HCT116 (cell line): ENCODE measurements at regions not wholly inside any gene's neighbourhood (a gene's known extent, or its start where the extent isn't known, plus 50 kb on each side); places are given as distances from the start of the nearest gene placed in this dataset.

Source experiments
- ATAC-seq: fragments of 200-7000 bp; cut with Tn5 transposase; 2 replicates; pipeline ENCODE4 v1.9.1; 2020; ENCODE audit warnings: mild to moderate bottlenecking, moderate library complexity
- BruUV-seq: library from RNA; stranded (reverse); fragments of 400-500 nt; replicated peaks from 2 replicates; lab custom pipeline; 2021; lab: Mats Ljungman, UMichigan
- CTCF ChIA-PET: fragments of 300-600 bp; sonication (Branson Sonifier 250); formaldehyde crosslinking; loops from one replicate; lab custom pipeline; 2021; ENCODE audit warnings: antibody characterized with exemption; lab: Charles Lee
- POLR2A ChIA-PET: fragments of 300-600, 350-600 bp; sonication (Branson Sonifier 250); formaldehyde crosslinking; loops from one replicate; lab custom pipeline; 2021; ENCODE audit warnings: antibody characterized with exemption; lab: Charles Lee
- RAD21 ChIA-PET, 2 experiments: fragments of 300-600 bp; sonication (Branson Sonifier 250); formaldehyde crosslinking; loops; one replicate each; lab custom pipeline; 2023; ENCODE audit warnings: low total read pairs in 2 of 2; ENCODE audit not compliant: uncharacterized antibody in 2 of 2, unreplicated experiment in 2 of 2, low non-redundant PET in 1 of 2; lab: Charles Lee
- DNase-seq: peaks from one replicate; pipeline ENCODE4 v3.0.0-alpha.2; 2010; ENCODE audit warnings: low read depth, low spot score
- H2AFZ ChIP-seq: fragments of 200-600 bp; shearing (Covaris generic), sonication (generic); 2 replicates; pipeline ENCODE4 v1.6.1; 2017; ENCODE audit warnings: low read depth, mixed run types, mixed read lengths, antibody characterized with exemption, low read length; ENCODE audit not compliant: poor library complexity, severe bottlenecking
- H3K27ac ChIP-seq: 2 replicates; pipeline ENCODE4 v1.5.1; 2012; ENCODE audit warnings: low read depth, low read length
- H3K27me3 ChIP-seq: fragments of 200-600 bp; sonication (generic); 2 replicates; pipeline ENCODE4 v1.6.1; 2016; ENCODE audit warnings: mixed run types, low read length, mixed read lengths; ENCODE audit not compliant: insufficient read depth
- H3K36me3 ChIP-seq, 2 experiments: fragments of 200-500 bp in 1 of 2; fragments of 200-600 bp in 1 of 2; sonication (Bioruptor generic) in 1 of 2; sonication (generic) in 1 of 2; 2 replicates each; pipeline versions ENCODE4 v1.5.1 to v1.6.1; 2014 to 2016; ENCODE audit warnings: low read length in 2 of 2, inconsistent platforms in 1 of 2, mixed read lengths in 1 of 2, mixed run types in 1 of 2; ENCODE audit not compliant: insufficient read depth in 2 of 2, control insufficient read depth in 1 of 2
- H3K4me1 ChIP-seq, 2 experiments: fragments of 200-600 bp in 1 of 2; sonication (generic) in 1 of 2; 2 replicates each; pipeline versions ENCODE4 v1.5.1 to v1.6.1; 2012 to 2017; ENCODE audit warnings: low read length in 2 of 2, inconsistent platforms in 1 of 2, mild to moderate bottlenecking in 1 of 2, mixed read lengths in 1 of 2, mixed run types in 1 of 2, moderate library complexity in 1 of 2; ENCODE audit not compliant: insufficient read depth in 2 of 2, control insufficient read depth in 1 of 2
- H3K4me2 ChIP-seq: fragments of 200-600 bp; sonication (generic); 2 replicates; pipeline ENCODE4 v1.6.1; 2017; ENCODE audit warnings: mixed run types, low read length, mixed read lengths
- H3K4me3 ChIP-seq, 2 experiments: fragments of 200-600 bp in 1 of 2; sonication (generic) in 1 of 2; replicated peaks in 1 of 2; 2 replicates each; pipeline ENCODE4 v1.5.1; 2011 to 2016; ENCODE audit warnings: low read length in 2 of 2, control low read depth in 1 of 2, low read depth in 1 of 2, mild to moderate bottlenecking in 1 of 2, mixed read lengths in 1 of 2, mixed run types in 1 of 2
- H3K79me2 ChIP-seq: fragments of 200-600 bp; sonication (generic); 2 replicates; pipeline ENCODE4 v1.6.1; 2017; ENCODE audit warnings: mild to moderate bottlenecking, mixed run types, low read length, moderate library complexity, mixed read lengths; ENCODE audit not compliant: insufficient read depth
- H3K9ac ChIP-seq: fragments of 200-600 bp; sonication (generic); 2 replicates; pipeline ENCODE4 v1.6.1; 2016; ENCODE audit warnings: low read length, mixed read lengths
- H3K9me2 ChIP-seq: fragments of 200-600 bp; sonication (generic), shearing (Covaris generic); 2 replicates; pipeline ENCODE4 v1.6.1; 2017; ENCODE audit warnings: mixed run types, mild to moderate bottlenecking, moderate library complexity; ENCODE audit not compliant: insufficient read depth
- H3K9me3 ChIP-seq, 2 experiments: fragments of 200-500 bp in 1 of 2; fragments of 200-600 bp in 1 of 2; sonication (Bioruptor generic) in 1 of 2; sonication (generic) in 1 of 2; 2 replicates each; pipeline ENCODE4 v1.6.1; 2014 to 2017; ENCODE audit warnings: low read length in 2 of 2, mixed read lengths in 2 of 2, inconsistent platforms in 1 of 2, low read depth in 1 of 2, mild to moderate bottlenecking in 1 of 2, mixed run types in 1 of 2, moderate library complexity in 1 of 2; ENCODE audit not compliant: control insufficient read depth in 1 of 2, insufficient read depth in 1 of 2
- H4K20me1 ChIP-seq: fragments of 200-600 bp; sonication (generic), shearing (Covaris generic); 2 replicates; pipeline ENCODE4 v1.6.1; 2017; ENCODE audit warnings: mixed run types, mild to moderate bottlenecking, moderate library complexity; ENCODE audit not compliant: insufficient read depth
- CEBPB ChIP-seq: IDR thresholded peaks from 2 replicates; pipeline ENCODE4 v1.6.1; 2012; ENCODE audit warnings: low read depth
- EGR1 ChIP-seq: IDR thresholded peaks from 2 replicates; pipeline ENCODE4 v1.6.1; 2012; ENCODE audit warnings: low read depth
- ELF1 ChIP-seq: IDR thresholded peaks from 2 replicates; pipeline ENCODE4 v1.6.1; 2012; ENCODE audit warnings: low read depth, borderline replicate concordance
- EZH2 ChIP-seq: fragments of 200-600 bp; sonication (generic); IDR thresholded peaks from 2 replicates; pipeline ENCODE4 v1.6.1; 2017; ENCODE audit warnings: antibody characterized with exemption, mixed run types
- EZH2phosphoT487 ChIP-seq: fragments of 200-600 bp; IDR thresholded peaks from 2 replicates; pipeline ENCODE4 v1.6.1; 2018; ENCODE audit warnings: antibody characterized with exemption, borderline replicate concordance
- JUND ChIP-seq: IDR thresholded peaks from 2 replicates; pipeline ENCODE4 v1.6.1; 2012
- POLR2AphosphoS5 ChIP-seq: IDR thresholded peaks from 2 replicates; pipeline ENCODE4 v1.6.1; 2011; ENCODE audit warnings: mild to moderate bottlenecking, low read depth, low read length, moderate library complexity
- SIN3A ChIP-seq: IDR thresholded peaks from 2 replicates; pipeline ENCODE4 v1.6.1; 2012; ENCODE audit warnings: low read depth
- SP1 ChIP-seq: IDR thresholded peaks from 2 replicates; pipeline ENCODE4 v1.6.1; 2012; ENCODE audit warnings: low read depth
- SRF ChIP-seq: IDR thresholded peaks from 2 replicates; pipeline ENCODE4 v1.6.1; 2012; ENCODE audit warnings: low read depth
- YY1 ChIP-seq: IDR thresholded peaks from 2 replicates; pipeline ENCODE4 v1.6.1; 2011; ENCODE audit warnings: low read length, low read depth, moderate library complexity, mild to moderate bottlenecking; ENCODE audit not compliant: insufficient replicate concordance; ENCODE audit errors: extremely low read depth
- ZFX ChIP-seq: fragments of 450-650 bp; IDR thresholded peaks from 2 replicates; pipeline ENCODE4 v1.6.1; 2017
- intact Hi-C: fragments of 100-400 bp; cut with micrococcal nuclease; formaldehyde crosslinking; loops from 2 replicates; pipeline ENCODE4 v1.10.0; 2022
- TF ChIP-seq, protein P1 (sequence below): IDR thresholded peaks from 2 replicates; pipeline ENCODE4 v1.6.1; 2012; ENCODE audit warnings: low read depth
- TF ChIP-seq, protein P2 (sequence below): IDR thresholded peaks from 2 replicates; pipeline ENCODE4 v1.6.1; 2011; ENCODE audit warnings: mild to moderate bottlenecking, low read length, moderate library complexity; ENCODE audit not compliant: insufficient replicate concordance; ENCODE audit errors: extremely low read depth
- TF ChIP-seq, protein P3 (sequence below): IDR thresholded peaks from 2 replicates; pipeline ENCODE4 v1.6.1; 2012
- TF ChIP-seq, protein P4 (sequence below), 3 experiments: fragments of 200-600 bp in 1 of 3; sonication (generic) in 1 of 3; IDR thresholded peaks in 2 of 3; conservative IDR thresholded peaks in 1 of 3; 2 replicates each; pipeline ENCODE4 v1.5.1; 2012 to 2017; ENCODE audit warnings: low read depth in 2 of 3, low read length in 2 of 3, antibody characterized with exemption in 1 of 3, borderline replicate concordance in 1 of 3, control low read depth in 1 of 3, mild to moderate bottlenecking in 1 of 3, mixed read lengths in 1 of 3, mixed run types in 1 of 3, moderate library complexity in 1 of 3; ENCODE audit not compliant: insufficient read depth in 1 of 3
- TF ChIP-seq, protein P5 (sequence below): IDR thresholded peaks from 2 replicates; pipeline ENCODE4 v1.6.1; 2012

DNA sequence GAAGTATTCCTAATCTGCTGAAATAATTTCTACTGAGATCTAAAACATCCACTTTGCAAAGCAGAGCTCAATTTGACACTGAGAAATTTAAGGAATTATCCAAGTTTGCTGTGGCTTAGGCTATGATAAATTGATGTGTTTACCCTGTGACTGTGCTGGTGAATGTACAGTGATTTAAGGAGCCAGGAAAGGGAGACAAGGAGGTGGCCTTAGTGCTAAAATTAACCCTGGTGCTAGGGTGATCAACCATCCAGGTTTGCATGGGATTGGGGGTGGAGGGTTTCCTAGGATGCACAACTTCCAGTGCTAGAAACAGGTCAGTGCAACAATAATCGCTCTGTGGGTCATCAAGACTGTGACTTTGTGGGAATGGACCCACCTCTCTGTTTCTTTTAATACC is 307.5 kb upstream of the SPRED2 start:
- TF ChIP-seq EZH2: no peak
- TF ChIP-seq, protein P1, sequence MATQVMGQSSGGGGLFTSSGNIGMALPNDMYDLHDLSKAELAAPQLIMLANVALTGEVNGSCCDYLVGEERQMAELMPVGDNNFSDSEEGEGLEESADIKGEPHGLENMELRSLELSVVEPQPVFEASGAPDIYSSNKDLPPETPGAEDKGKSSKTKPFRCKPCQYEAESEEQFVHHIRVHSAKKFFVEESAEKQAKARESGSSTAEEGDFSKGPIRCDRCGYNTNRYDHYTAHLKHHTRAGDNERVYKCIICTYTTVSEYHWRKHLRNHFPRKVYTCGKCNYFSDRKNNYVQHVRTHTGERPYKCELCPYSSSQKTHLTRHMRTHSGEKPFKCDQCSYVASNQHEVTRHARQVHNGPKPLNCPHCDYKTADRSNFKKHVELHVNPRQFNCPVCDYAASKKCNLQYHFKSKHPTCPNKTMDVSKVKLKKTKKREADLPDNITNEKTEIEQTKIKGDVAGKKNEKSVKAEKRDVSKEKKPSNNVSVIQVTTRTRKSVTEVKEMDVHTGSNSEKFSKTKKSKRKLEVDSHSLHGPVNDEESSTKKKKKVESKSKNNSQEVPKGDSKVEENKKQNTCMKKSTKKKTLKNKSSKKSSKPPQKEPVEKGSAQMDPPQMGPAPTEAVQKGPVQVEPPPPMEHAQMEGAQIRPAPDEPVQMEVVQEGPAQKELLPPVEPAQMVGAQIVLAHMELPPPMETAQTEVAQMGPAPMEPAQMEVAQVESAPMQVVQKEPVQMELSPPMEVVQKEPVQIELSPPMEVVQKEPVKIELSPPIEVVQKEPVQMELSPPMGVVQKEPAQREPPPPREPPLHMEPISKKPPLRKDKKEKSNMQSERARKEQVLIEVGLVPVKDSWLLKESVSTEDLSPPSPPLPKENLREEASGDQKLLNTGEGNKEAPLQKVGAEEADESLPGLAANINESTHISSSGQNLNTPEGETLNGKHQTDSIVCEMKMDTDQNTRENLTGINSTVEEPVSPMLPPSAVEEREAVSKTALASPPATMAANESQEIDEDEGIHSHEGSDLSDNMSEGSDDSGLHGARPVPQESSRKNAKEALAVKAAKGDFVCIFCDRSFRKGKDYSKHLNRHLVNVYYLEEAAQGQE: no peak
- no peak for TF ChIP-seq POLR2AphosphoS5
- TF ChIP-seq, protein P2, sequence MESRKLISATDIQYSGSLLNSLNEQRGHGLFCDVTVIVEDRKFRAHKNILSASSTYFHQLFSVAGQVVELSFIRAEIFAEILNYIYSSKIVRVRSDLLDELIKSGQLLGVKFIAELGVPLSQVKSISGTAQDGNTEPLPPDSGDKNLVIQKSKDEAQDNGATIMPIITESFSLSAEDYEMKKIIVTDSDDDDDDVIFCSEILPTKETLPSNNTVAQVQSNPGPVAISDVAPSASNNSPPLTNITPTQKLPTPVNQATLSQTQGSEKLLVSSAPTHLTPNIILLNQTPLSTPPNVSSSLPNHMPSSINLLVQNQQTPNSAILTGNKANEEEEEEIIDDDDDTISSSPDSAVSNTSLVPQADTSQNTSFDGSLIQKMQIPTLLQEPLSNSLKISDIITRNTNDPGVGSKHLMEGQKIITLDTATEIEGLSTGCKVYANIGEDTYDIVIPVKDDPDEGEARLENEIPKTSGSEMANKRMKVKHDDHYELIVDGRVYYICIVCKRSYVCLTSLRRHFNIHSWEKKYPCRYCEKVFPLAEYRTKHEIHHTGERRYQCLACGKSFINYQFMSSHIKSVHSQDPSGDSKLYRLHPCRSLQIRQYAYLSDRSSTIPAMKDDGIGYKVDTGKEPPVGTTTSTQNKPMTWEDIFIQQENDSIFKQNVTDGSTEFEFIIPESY: no peak
- no peak for TF ChIP-seq CEBPB
- TF ChIP-seq ZFX: no peak
- no peak for TF ChIP-seq ELF1
- TF ChIP-seq, protein P3, sequence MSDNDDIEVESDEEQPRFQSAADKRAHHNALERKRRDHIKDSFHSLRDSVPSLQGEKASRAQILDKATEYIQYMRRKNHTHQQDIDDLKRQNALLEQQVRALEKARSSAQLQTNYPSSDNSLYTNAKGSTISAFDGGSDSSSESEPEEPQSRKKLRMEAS: no peak
- no peak for TF ChIP-seq SRF
- TF ChIP-seq, protein P4, sequence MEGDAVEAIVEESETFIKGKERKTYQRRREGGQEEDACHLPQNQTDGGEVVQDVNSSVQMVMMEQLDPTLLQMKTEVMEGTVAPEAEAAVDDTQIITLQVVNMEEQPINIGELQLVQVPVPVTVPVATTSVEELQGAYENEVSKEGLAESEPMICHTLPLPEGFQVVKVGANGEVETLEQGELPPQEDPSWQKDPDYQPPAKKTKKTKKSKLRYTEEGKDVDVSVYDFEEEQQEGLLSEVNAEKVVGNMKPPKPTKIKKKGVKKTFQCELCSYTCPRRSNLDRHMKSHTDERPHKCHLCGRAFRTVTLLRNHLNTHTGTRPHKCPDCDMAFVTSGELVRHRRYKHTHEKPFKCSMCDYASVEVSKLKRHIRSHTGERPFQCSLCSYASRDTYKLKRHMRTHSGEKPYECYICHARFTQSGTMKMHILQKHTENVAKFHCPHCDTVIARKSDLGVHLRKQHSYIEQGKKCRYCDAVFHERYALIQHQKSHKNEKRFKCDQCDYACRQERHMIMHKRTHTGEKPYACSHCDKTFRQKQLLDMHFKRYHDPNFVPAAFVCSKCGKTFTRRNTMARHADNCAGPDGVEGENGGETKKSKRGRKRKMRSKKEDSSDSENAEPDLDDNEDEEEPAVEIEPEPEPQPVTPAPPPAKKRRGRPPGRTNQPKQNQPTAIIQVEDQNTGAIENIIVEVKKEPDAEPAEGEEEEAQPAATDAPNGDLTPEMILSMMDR (IDR thresholded peaks at IDR 0.05 in 2 of 3, conservative IDR thresholded peaks at IDR 0.05 in 1 of 3; ENCODE audit: borderline replicate concordance in 1 of 3, insufficient read depth in 1 of 3, low read depth in 2 of 3, low read length in 2 of 3): no peak
- TF ChIP-seq YY1: no peak
- TF ChIP-seq, protein P5, sequence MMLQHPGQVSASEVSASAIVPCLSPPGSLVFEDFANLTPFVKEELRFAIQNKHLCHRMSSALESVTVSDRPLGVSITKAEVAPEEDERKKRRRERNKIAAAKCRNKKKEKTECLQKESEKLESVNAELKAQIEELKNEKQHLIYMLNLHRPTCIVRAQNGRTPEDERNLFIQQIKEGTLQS: no peak
- no peak for TF ChIP-seq EZH2phosphoT487
- TF ChIP-seq JUND: no peak
- no peak for TF ChIP-seq EGR1
- no peak for TF ChIP-seq SIN3A
- no peak for TF ChIP-seq SP1
- no peak overlapping the region for H3K9ac ChIP-seq
- H3K4me3 ChIP-seq: no peak overlapping the region
- H3K27me3 ChIP-seq: peaks cover 30% of the 10 kb centered on the region
- ChIA-PET RAD21 (no interaction called here), CTCF (no interaction called here), POLR2A (no interaction called here)
- H3K27ac ChIP-seq: no peak overlapping the region
- H3K36me3 ChIP-seq: no peaks in the 10 kb centered on the region
- intact Hi-C loops: no loop called here
- H4K20me1 ChIP-seq: no peaks in the 10 kb centered on the region
- no peaks in the 10 kb centered on the region for H3K9me3 ChIP-seq
- BruUV-seq: no TSS peak
- H3K4me2 ChIP-seq: no peak overlapping the region
- DNase-seq (no peak), ATAC-seq (no peak)
- no peaks in the 10 kb centered on the region for H3K4me1 ChIP-seq
- no peaks in the 10 kb centered on the region for H3K79me2 ChIP-seq
- H3K9me2 ChIP-seq: no peaks in the 10 kb centered on the region
- H2AFZ ChIP-seq: no peak overlapping the region
